GM23338 (cell line): ENCODE measurements at regions not wholly inside any gene's neighbourhood (a gene's known extent, or its start where the extent isn't known, plus 50 kb on each side); places are given as distances from the start of the nearest gene placed in this dataset.

ENCODE experiments used
- CREB1 ChIP-seq: fragments of 250-450 bp; sonication (Bioruptor Pico); IDR thresholded peaks from 2 replicates; pipeline ENCODE4 v1.5.0; 2020; ENCODE audit warnings: low read depth, mild to moderate bottlenecking, moderate library complexity
- ZNF114 ChIP-seq: fragments of 250-450 bp; sonication (Bioruptor Pico); IDR thresholded peaks from 2 replicates; pipeline ENCODE4 v1.5.0; 2020; ENCODE audit warnings: mild to moderate bottlenecking, moderate library complexity
- TF ChIP-seq, protein P1 (sequence below), 2 experiments: fragments of 200-600 bp in 1 of 2; sonication (generic) in 1 of 2; conservative IDR thresholded peaks; 2 replicates each; pipeline versions ENCODE4 v1.5.1 to v1.6.1; 2016 to 2017; ENCODE audit warnings: antibody characterized with exemption in 2 of 2, low read depth in 2 of 2, mild to moderate bottlenecking in 2 of 2, moderate library complexity in 1 of 2

DNA sequence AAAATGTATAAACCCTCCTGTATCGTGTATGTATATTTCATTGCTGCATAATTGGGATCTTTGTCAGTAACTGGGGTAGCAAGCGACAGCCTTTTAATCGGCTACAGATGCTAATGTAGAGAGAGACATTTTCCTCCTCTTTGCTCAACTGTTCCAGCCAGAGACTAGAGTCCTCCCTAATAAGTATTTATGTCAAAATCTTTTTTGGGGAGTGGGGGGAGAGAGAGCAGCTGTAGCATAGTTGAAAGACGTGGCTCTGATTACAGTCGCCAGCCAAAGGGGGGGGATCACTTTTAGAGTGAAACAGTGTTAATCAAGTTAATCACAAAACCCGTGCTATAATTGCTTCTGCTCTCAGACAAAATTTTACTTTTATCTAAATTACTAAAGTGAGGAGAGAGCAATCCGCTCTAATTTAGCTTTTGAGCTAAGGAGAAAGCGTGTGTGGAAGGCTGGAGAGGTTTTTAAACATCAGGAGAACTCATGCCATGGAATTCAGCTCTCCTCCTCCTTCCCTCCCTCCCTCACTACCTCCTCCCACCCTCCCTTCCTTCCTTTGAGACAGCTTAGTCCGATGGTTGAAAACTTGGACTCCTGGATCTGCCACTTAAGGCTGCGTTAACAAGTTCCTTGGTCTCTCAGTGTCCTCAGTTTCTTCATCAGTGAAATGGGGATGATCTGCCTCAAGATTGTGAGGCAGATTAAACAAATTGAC, 87.3 kb upstream of the ZNF618 start:
- TF ChIP-seq, protein P1, sequence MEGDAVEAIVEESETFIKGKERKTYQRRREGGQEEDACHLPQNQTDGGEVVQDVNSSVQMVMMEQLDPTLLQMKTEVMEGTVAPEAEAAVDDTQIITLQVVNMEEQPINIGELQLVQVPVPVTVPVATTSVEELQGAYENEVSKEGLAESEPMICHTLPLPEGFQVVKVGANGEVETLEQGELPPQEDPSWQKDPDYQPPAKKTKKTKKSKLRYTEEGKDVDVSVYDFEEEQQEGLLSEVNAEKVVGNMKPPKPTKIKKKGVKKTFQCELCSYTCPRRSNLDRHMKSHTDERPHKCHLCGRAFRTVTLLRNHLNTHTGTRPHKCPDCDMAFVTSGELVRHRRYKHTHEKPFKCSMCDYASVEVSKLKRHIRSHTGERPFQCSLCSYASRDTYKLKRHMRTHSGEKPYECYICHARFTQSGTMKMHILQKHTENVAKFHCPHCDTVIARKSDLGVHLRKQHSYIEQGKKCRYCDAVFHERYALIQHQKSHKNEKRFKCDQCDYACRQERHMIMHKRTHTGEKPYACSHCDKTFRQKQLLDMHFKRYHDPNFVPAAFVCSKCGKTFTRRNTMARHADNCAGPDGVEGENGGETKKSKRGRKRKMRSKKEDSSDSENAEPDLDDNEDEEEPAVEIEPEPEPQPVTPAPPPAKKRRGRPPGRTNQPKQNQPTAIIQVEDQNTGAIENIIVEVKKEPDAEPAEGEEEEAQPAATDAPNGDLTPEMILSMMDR (conservative IDR thresholded peaks at IDR 0.05; ENCODE audit: low read depth in 2 of 2), result no peak
- TF ChIP-seq CREB1 (CRISPR knock-in tag) (no peak), ZNF114 (CRISPR knock-in tag) (no peak)
